HG03039 (cell line): ENCODE measurements at regions not wholly inside any gene's neighbourhood (a gene's known extent, or its start where the extent isn't known, plus 50 kb on each side); places are given as distances from the start of the nearest gene placed in this dataset.
"Not testable (repeated sequence)": the region's sequence is repeated elsewhere in the genome, so short reads cannot be mapped to it uniquely, and the experiment has no call there.

ENCODE experiments used
- ATAC-seq: cut with Tn5 transposase; IDR thresholded peaks from one replicate; pipeline ENCODE4 v1.9.1; 2021; ENCODE audit warnings: mild to moderate bottlenecking, moderate library complexity; ENCODE audit not compliant: unreplicated experiment

DNA sequence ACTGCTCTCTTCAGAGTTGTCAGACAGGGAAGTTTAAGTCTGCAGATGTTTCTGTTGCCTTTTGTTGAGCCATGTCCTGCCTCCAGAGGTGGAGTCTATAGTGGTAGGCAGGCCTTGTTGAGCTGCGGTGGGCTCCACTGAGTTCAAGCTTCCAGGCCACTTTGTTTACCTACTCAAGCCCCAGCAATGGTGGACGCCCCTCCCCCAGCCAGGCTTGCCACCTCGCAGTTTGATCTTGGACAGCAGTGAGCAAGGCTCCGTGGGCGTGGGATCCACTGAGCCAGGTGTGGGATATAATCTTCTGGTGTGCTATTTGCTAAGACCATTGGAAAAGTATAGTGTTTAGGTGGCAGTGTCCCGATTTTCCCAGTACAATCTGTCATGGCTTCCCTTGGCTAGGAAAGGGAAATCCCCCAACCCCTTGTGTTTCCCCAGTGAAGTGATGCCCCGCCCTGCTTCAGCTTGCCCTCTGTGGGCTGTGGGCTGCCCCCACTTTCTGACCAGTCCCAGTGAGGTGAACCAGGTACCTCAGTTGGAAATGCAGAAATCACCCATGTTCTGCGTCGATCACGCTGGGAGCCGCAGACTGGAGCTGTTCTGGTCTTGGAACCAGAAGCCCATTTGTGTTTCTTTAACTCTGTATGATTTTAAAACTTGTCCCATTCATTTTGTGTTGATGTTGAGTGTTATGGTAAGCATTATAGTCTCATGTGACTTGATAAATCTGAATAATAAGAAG is 89.2 kb upstream of the CALCR start:
- ATAC-seq, result no peak

DNA sequence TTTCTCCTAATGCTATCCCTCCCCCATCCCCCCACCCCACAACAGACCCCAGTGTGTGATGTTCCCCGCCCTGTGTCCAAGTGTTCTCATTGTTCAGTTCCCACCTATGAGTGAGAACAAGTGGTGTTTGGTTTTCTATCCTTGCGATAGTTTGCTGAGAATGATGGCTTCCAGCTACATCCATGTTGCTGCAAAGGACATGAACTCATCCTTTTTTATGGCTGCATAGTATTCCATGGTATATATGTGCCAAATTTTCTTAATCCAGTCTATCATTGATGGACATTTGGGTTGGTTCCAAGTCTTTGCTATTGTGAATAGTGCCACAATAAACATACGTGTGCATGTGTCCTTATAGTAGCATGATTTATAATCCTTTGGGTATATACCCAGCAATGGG is 83.6 kb upstream of the CALCR start:
- ATAC-seq, result not testable (repeated sequence)

DNA sequence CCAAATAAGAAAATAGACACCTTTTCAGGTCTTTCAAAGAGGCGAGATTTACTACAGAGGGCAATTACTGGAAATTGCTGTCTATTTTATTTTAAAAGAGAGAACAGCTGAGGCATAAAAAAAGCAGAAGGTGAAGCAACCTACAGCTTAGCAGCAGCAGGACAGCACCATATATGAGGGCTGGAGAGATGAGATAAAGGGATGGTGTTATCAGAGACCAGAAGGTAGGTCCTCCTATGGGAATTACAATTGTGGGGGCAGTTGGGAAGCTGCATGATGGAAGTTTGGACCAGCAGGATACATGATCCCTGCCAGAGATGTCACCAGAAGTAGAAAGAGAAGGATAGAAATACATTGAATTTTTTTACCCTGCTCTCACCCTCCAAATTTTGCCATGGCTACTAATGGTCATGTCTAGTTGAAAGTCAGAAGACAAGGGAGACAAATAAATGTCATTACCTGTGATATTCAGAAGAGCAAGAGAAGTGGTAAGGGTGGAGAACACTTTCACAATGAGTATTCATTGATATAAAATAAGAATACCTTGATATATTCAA is 77.2 kb upstream of the CALCR start:
- ATAC-seq, result no peak

DNA sequence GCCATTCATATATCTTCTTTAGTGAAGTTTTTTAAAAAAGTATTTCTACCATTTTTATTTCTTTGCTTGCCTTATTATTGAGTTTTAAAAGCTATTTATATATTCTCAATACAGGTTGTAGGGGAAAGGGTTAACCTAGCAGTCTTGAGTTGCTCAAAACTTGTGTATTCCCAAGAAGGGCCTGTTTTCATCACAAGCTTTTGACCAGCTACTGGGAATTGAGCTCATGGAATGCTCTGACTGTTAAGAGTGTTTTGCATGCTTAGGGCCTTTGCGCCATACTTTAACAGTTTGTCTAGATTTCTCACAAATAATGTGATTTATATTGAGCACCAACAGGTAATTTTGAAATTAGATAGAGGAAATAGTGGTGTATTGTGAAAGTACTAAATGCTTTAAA is 72.0 kb upstream of the CALCR start:
- no peak for ATAC-seq

DNA sequence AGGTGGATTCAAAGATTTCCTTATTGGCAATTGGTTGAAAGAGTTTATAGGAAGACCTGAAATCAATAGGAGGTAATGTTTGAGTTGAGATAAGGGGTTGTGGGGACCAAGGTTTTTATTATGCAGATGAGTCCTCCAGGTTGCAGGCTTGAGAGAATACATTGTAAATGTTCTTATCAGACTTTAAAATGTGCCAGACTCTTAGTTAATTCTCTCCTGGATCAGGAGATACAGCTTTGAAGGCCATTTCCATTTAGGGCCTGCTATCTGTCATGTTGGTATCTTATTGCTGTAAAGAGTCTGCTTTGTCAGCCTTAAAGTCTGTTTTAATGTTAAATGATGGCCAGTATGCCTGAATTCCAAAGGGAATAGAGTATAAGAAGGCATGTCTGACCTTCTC is 61.8 kb upstream of the CALCR start:
- ATAC-seq, result no peak

DNA sequence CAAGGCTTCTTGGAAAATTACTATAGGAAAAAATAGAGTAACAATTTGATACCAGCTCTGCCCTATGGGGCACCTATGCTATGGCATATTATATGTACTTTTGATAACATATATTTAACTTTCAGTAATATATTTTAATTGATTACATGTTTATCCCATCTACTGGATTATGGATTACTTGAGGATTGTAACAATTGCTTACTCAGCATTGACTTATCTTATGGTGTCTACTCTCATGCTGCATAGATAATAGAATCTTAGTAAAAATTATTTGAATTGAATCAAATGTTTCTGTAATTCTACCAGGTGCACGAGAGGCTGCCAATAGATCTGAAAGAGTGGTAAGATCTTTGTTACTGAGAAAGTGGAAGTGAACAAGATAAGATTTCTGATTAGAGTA is 57.8 kb upstream of the CALCR start:
- ATAC-seq, result no peak

DNA sequence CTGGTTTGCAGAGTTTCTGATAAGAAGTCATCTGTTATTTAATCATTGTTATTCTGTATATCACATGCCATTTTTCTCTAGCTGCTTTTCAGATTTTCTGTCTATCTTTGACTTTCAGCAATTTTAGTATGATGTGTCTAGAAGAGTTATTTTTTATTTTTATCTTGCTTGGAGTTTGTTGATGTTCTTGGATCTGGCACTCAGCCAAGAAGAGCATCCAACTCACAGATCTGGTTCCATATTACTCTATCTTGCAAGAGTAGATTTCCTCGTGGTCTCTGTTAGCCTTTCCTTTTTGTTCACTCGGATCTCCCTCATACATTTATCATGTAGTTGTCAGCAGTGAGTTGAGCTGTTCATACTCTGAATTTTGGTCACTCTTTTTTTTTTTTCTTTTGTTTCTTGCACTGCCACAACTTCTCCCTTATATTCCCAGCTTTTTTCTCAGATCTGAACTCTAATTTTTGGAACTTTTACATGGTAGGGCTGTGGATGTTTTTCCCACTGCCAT is 54.8 kb upstream of the CALCR start:
- ATAC-seq, result no peak

DNA sequence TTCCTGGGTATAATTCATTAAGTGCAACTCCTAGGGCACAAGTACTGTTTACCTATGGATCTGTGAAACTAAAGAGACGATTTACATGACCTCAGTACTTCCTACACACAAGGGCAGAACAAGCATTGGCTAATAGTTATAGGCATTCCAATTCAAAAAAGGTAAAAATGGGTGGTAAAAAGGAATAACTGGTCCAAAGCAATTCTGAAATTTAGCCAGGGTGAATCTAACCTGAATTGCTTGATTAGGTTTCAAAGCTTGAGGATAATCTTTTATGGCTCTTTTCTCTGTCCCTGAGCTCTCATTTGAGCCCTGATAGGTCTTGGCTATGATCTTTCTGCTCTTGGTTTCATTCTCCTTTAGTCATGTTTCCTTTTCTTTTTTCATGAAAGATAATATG is 52.3 kb upstream of the CALCR start:
- no peak for ATAC-seq
